SH-SY5Y (cell line): ENCODE measurements at regions not wholly inside any gene's neighbourhood (a gene's known extent, or its start where the extent isn't known, plus 50 kb on each side); places are given as distances from the start of the nearest gene placed in this dataset.

Experiments
- GATA2 ChIP-seq: IDR thresholded peaks from 2 replicates; pipeline ENCODE4 v1.6.1; 2011; ENCODE audit warnings: mild to moderate bottlenecking, low read depth, low read length
- GATA3 ChIP-seq: IDR thresholded peaks from 2 replicates; pipeline ENCODE4 v1.6.1; 2011; ENCODE audit warnings: low read depth, mild to moderate bottlenecking, low read length, moderate library complexity

- TF ChIP-seq GATA3: no peak
- TF ChIP-seq GATA2: no peak
Measured at GRCh38 chr20:55778796-55779195, 226.5 kb downstream of the CBLN4 start.
